DND-41 (cell line): ENCODE measurements at regions not wholly inside any gene's neighbourhood (a gene's known extent, or its start where the extent isn't known, plus 50 kb on each side); places are given as distances from the start of the nearest gene placed in this dataset.

ENCODE experiments used
- CTCF ChIP-seq: IDR thresholded peaks from 2 replicates; pipeline ENCODE4 v1.5.1; 2012; ENCODE audit warnings: borderline replicate concordance, low read length, moderate library complexity, mild to moderate bottlenecking; ENCODE audit not compliant: poor library complexity, severe bottlenecking; ENCODE audit errors: extremely low read depth
- EZH2 ChIP-seq: IDR thresholded peaks from 3 replicates; pipeline ENCODE4 v1.6.1; 2012; ENCODE audit warnings: borderline replicate concordance, low read depth, mild to moderate bottlenecking, moderate library complexity, low read length, inconsistent platforms; ENCODE audit not compliant: severe bottlenecking

GRCh38 chr1:78211483-78212092 is 165.8 kb downstream of the GIPC2 start:
- TF ChIP-seq CTCF, result no peak
- no peak for TF ChIP-seq EZH2
